ENCODE measurements at regions not wholly inside any gene's neighbourhood (a gene's known extent, or its start where the extent isn't known, plus 50 kb on each side); places are given as distances from the start of the nearest gene placed in this dataset.

DNA sequence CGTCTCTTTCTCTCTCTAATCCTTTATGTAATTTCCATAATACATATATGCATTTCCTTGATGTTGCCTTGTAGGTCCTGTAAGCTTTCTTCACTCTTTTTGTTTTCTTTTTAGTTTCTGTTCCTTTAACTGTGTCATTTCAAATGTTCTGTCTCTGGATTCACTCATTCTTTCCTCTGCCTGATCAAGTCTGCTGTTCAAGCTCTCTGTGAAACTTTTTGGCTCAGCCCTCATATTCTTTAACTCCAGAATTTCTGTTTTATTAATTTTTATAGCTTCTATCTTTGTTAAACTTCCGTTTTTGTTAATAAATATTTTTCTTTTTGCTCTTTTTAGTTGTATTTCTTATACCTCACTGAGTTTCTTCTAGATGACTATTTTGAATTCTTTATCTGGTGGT lies 321.3 kb upstream of the LMO3 start:
- TF ChIP-seq, protein P1, sequence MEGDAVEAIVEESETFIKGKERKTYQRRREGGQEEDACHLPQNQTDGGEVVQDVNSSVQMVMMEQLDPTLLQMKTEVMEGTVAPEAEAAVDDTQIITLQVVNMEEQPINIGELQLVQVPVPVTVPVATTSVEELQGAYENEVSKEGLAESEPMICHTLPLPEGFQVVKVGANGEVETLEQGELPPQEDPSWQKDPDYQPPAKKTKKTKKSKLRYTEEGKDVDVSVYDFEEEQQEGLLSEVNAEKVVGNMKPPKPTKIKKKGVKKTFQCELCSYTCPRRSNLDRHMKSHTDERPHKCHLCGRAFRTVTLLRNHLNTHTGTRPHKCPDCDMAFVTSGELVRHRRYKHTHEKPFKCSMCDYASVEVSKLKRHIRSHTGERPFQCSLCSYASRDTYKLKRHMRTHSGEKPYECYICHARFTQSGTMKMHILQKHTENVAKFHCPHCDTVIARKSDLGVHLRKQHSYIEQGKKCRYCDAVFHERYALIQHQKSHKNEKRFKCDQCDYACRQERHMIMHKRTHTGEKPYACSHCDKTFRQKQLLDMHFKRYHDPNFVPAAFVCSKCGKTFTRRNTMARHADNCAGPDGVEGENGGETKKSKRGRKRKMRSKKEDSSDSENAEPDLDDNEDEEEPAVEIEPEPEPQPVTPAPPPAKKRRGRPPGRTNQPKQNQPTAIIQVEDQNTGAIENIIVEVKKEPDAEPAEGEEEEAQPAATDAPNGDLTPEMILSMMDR (IDR thresholded peaks at IDR 0.05; ENCODE audit: unreplicated experiment) = no peak
- Mint-ChIP-seq H3K4me1 (no peaks in the 10 kb centered on the region), H3K9me3 (peaks cover 44% of the 10 kb centered on the region), H3K27ac (no peak overlapping the region), H3K36me3 (no peaks in the 10 kb centered on the region), H3K4me3 (no peak overlapping the region), H3K27me3 (ENCODE audit: low read depth) (no peaks in the 10 kb centered on the region)
- no peak for DNase-seq (ENCODE audit: low spot score in 2 of 2, unreplicated experiment in 2 of 2)

- Mint-ChIP-seq H3K27ac (no peak overlapping the region), H3K4me3 (no peak overlapping the region), H3K9me3 (peaks cover 73% of the 10 kb centered on the region), H3K4me1 (no peaks in the 10 kb centered on the region), H3K27me3 (ENCODE audit: low read depth) (no peaks in the 10 kb centered on the region), H3K36me3 (no peaks in the 10 kb centered on the region)
- no peak for DNase-seq (ENCODE audit: low spot score in 2 of 2, unreplicated experiment in 2 of 2)
- TF ChIP-seq, protein P1 (IDR thresholded peaks at IDR 0.05; ENCODE audit: unreplicated experiment) = no peak
Observed at GRCh38 chr12:16920451-16920850, 314.5 kb upstream of the LMO3 start.

GRCh38 chr12:16919551-16919950 lies 313.6 kb upstream of the LMO3 start:
- DNase-seq (ENCODE audit: low spot score in 2 of 2, unreplicated experiment in 2 of 2) = no peak
- H3K4me3 Mint-ChIP-seq = no peak overlapping the region
- TF ChIP-seq, protein P1 (IDR thresholded peaks at IDR 0.05; ENCODE audit: unreplicated experiment) = no peak
- no peak overlapping the region for H3K27ac Mint-ChIP-seq
- H3K36me3 Mint-ChIP-seq = no peaks in the 10 kb centered on the region
- H3K4me1 Mint-ChIP-seq = no peaks in the 10 kb centered on the region
- H3K9me3 Mint-ChIP-seq = peaks cover 66% of the 10 kb centered on the region
- no peaks in the 10 kb centered on the region for H3K27me3 Mint-ChIP-seq (ENCODE audit: low read depth)

GRCh38 chr12:16914853-16915252 lies 308.9 kb upstream of the LMO3 start:
- H3K27ac Mint-ChIP-seq = no peak overlapping the region
- H3K27me3 Mint-ChIP-seq (ENCODE audit: low read depth) = no peaks in the 10 kb centered on the region
- no peak for DNase-seq (ENCODE audit: low spot score in 2 of 2, unreplicated experiment in 2 of 2)
- TF ChIP-seq, protein P1 (IDR thresholded peaks at IDR 0.05; ENCODE audit: unreplicated experiment) = no peak
- H3K4me1 Mint-ChIP-seq = no peaks in the 10 kb centered on the region
- no peak overlapping the region for H3K4me3 Mint-ChIP-seq
- H3K36me3 Mint-ChIP-seq = no peaks in the 10 kb centered on the region
- peaks cover 29% of the 10 kb centered on the region for H3K9me3 Mint-ChIP-seq

GRCh38 chr12:16913832-16914490 lies 308.0 kb upstream of the LMO3 start:
- TF ChIP-seq, protein P1 (IDR thresholded peaks at IDR 0.05; ENCODE audit: unreplicated experiment) = no peak
- Mint-ChIP-seq H3K4me1 (no peaks in the 10 kb centered on the region), H3K4me3 (no peak overlapping the region), H3K27ac (no peak overlapping the region), H3K9me3 (peaks cover 23% of the 10 kb centered on the region), H3K27me3 (ENCODE audit: low read depth) (no peaks in the 10 kb centered on the region), H3K36me3 (no peaks in the 10 kb centered on the region)
- DNase-seq (ENCODE audit: low spot score in 2 of 2, unreplicated experiment in 2 of 2) = no peak

- DNase-seq (ENCODE audit: low spot score in 2 of 2, unreplicated experiment in 2 of 2) = no peak
- TF ChIP-seq, protein P1 (IDR thresholded peaks at IDR 0.05; ENCODE audit: unreplicated experiment) = no peak
- Mint-ChIP-seq H3K27ac (no peak overlapping the region), H3K4me1 (no peaks in the 10 kb centered on the region), H3K4me3 (no peak overlapping the region), H3K27me3 (ENCODE audit: low read depth) (peaks cover 2% of the 10 kb centered on the region), H3K36me3 (no peaks in the 10 kb centered on the region), H3K9me3 (no peaks in the 10 kb centered on the region)
Observed at GRCh38 chr12:16901946-16902345, 296.0 kb upstream of the LMO3 start.

Data from mesothelial cell of epicardium (in vitro differentiated cells).